ENCODE measurements at regions not wholly inside any gene's neighbourhood (a gene's known extent, or its start where the extent isn't known, plus 50 kb on each side); places are given as distances from the start of the nearest gene placed in this dataset.

- TF ChIP-seq CTCF (IDR thresholded peaks at IDR 0.05; ENCODE audit: low read depth, low read length, poor library complexity, severe bottlenecking) (no peak), EZH2phosphoT487 (IDR thresholded peaks at IDR 0.05; ENCODE audit: borderline replicate concordance, low read length) (no peak)
These were observed 943.7 kb downstream of the CDH18 start for GRCh38 chr5:19044311-19044710.
